Mucosa of descending colon (tissue), 3 donors: ENCODE measurements at regions not wholly inside any gene's neighbourhood (a gene's known extent, or its start where the extent isn't known, plus 50 kb on each side); places are given as distances from the start of the nearest gene placed in this dataset.

Experiments
- ATAC-seq: fragments of 200-7000 bp; cut with Tn5 transposase; one replicate; pipeline ENCODE4 v1.9.1; 2020; ENCODE audit warnings: mild to moderate bottlenecking, moderate library complexity
- DNase-seq, 3 donors: peaks; one replicate each; pipeline ENCODE4 v3.0.0-alpha.2; 2020
- H3K36me3 ChIP-seq: fragments of 200-600 bp; one replicate; pipeline ENCODE4 v1.8.0; 2021; ENCODE audit warnings: low read depth, mild to moderate bottlenecking
- H3K4me1 ChIP-seq: fragments of 200-600 bp; one replicate; pipeline ENCODE4 v1.8.0; 2021; ENCODE audit warnings: low read depth, mild to moderate bottlenecking
- H3K4me3 ChIP-seq: fragments of 200-600 bp; one replicate; pipeline ENCODE4 v1.8.0; 2021; ENCODE audit warnings: mild to moderate bottlenecking
- H3K9me3 ChIP-seq: fragments of 200-600 bp; one replicate; pipeline ENCODE4 v1.8.0; 2021; ENCODE audit warnings: mild to moderate bottlenecking
- intact Hi-C, 2 donors: fragments of 100-400 bp; cut with DNase I in 1 of 2; cut with micrococcal nuclease in 1 of 2; formaldehyde crosslinking; loops; one replicate each; pipeline versions ENCODE4 v1.11.0 to v1.11.1; 2022; cut with DNase I, micrococcal nuclease
- TF ChIP-seq, protein P1 (sequence below): fragments of 200-600 bp; IDR thresholded peaks from one replicate; pipeline ENCODE4 v1.8.0; 2022; ENCODE audit warnings: antibody characterized with exemption, mild to moderate bottlenecking
- donor health status: DM: no; HTN: no; CAD: no; lungs with moderate emphysema.
- donor health status: DM: no; HTN: no; CAD: no.
- donor health status: DM: no; HTN: yes; CAD: no.

DNA sequence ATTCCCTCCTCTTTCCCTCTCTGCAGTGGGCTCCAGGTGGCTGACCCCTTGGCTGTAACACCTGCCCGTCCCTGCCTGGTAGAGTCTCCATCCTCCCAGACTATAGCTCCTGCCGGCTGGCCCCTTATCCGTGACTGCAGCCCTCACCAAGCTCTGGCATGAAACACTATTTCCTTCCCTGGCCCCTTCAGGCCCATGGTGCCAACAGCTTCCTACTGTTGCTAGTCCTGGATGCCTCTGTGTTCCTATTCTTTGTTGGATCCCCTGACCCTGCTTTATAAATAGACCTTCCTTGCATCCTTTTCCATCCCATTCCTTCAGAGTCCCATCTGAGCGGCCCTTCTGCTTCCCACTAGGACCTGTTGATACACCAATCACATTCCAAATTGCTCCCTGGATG lies 195.0 kb downstream of the ZNF326 start:
- Histone ChIP-seq H3K9me3 (no peaks in the 10 kb centered on the region), H3K4me3 (no peak overlapping the region), H3K36me3 (no peaks in the 10 kb centered on the region), H3K4me1 (no peaks in the 10 kb centered on the region)
- intact Hi-C loops, result no loop called here
- no peak for ATAC-seq
- DNase-seq, result no peak
- TF ChIP-seq, protein P1, sequence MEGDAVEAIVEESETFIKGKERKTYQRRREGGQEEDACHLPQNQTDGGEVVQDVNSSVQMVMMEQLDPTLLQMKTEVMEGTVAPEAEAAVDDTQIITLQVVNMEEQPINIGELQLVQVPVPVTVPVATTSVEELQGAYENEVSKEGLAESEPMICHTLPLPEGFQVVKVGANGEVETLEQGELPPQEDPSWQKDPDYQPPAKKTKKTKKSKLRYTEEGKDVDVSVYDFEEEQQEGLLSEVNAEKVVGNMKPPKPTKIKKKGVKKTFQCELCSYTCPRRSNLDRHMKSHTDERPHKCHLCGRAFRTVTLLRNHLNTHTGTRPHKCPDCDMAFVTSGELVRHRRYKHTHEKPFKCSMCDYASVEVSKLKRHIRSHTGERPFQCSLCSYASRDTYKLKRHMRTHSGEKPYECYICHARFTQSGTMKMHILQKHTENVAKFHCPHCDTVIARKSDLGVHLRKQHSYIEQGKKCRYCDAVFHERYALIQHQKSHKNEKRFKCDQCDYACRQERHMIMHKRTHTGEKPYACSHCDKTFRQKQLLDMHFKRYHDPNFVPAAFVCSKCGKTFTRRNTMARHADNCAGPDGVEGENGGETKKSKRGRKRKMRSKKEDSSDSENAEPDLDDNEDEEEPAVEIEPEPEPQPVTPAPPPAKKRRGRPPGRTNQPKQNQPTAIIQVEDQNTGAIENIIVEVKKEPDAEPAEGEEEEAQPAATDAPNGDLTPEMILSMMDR, result no peak

DNA sequence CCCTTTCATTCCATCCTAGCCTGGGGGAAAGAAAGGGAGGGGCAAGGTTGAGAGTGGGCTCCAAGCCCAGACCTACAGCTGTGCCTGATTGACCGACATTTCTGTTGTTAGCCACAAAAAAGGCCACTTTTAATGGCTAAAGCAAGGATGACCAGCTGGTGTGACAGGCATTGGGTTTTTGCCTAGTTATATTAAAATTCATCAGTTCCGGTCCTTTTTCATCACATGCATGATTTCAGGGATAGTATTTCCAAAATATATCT lies 192.3 kb downstream of the ZNF326 start:
- Histone ChIP-seq H3K36me3 (no peaks in the 10 kb centered on the region), H3K4me1 (no peaks in the 10 kb centered on the region), H3K4me3 (no peak overlapping the region), H3K9me3 (no peaks in the 10 kb centered on the region)
- TF ChIP-seq, protein P1, result no peak
- DNase-seq (no peak), ATAC-seq (no peak)
- intact Hi-C loops, result no loop called here

DNA sequence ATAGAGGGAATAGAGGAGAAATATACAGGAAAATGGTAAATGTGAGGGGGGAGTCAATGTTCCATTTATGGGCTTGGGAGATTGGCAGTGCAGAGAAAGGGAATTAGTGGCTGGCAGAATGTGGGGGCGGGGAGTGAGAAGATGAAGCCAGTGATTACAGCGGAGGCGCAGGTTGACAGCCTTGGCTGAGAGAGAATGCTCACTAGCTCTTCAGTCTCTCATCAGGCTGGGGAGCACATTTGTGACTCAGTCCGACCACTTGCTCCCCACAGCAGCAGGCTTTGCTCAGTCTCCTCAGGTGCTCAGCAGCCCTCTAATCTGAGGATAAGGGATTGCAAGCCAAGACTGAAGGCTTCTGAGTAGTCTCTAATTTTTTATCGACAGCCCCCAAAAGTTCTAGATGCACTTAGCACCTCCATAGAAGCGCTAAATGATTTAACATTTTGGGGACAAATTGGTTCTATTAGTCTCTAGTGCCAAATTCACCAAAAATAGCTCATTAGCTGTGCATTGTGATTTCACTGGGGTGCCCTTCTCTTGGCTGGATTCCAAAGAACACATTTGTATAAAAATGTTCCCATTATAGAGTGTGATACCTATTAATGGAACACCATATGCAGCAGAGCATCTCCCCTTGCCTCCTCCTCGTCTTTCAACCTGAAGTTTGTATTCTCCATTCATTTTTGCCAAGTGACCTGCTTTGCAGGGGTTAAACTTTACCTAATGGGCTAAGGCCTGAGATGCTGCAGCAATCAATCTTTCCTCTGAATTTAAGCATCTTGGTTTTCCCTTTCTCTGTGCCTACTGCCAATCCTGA lies 191.8 kb downstream of the ZNF326 start:
- intact Hi-C loops, result no loop called here
- no peaks in the 10 kb centered on the region for H3K9me3 ChIP-seq
- no peak overlapping the region for H3K4me3 ChIP-seq
- DNase-seq (no peak), ATAC-seq (no peak)
- H3K36me3 ChIP-seq, result no peaks in the 10 kb centered on the region
- H3K4me1 ChIP-seq, result no peaks in the 10 kb centered on the region
- TF ChIP-seq, protein P1, result no peak

DNA sequence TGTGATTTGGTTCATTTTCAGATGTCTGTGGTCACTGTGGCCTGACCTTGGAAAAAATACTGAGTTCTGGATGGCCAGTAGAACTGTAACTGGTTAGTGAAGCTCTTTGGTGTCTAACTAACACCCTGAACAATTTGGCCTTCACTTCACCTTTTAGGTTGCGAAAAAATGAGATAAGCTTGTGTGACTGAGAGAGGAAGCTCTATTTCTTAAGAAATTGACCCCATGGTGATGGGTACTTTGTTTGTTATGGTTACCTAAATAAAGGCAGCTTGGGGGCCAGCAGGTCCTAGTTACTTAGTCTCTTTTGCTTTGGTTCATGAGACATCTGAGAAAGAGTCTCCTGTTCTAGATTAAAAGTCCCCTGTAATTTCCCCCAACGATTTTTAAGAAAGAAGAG lies 181.6 kb downstream of the ZNF326 start:
- H3K9me3 ChIP-seq, result no peaks in the 10 kb centered on the region
- TF ChIP-seq, protein P1, result no peak
- H3K4me3 ChIP-seq, result no peak overlapping the region
- H3K4me1 ChIP-seq, result no peaks in the 10 kb centered on the region
- no peaks in the 10 kb centered on the region for H3K36me3 ChIP-seq
- ATAC-seq (no peak), DNase-seq (no peak)
- intact Hi-C loops, result no loop called here

DNA sequence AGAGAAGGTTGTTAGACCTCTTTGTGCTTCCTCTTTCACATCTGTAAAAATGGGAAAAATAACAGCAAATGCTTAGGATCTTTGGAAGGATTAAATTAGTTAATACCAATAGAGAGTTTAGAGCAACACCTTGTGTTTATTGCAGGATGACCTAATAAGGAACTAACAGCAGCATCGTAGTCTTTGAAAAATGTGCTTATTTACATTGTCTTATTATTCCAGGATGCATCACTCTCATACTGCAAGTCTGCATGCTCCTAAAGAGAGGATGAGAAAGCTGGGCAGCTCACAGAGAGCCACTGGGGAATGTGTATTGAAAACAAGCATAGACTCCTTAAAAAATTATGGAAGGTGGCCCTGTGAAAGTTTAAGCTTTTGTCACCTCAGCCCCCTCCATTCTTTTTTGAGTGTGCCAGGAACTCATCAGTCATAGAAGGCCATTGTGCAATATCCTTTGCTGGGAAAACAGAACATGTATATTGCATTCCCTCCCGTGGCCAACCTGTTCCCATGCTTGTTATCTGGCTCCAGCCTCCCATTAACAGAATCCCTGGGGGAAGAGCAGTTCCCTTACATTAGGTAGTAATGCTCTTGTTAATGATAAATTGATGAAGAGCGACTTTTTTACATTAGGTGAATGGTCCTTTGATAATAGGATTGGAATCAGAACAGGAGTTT lies 180.7 kb downstream of the ZNF326 start:
- DNase-seq, result no peak
- intact Hi-C loops, result no loop called here

More for the DNA sequence above, 180.7 kb downstream of the ZNF326 start:
- Histone ChIP-seq H3K36me3 (no peaks in the 10 kb centered on the region), H3K9me3 (no peaks in the 10 kb centered on the region), H3K4me3 (no peak overlapping the region), H3K4me1 (no peaks in the 10 kb centered on the region)
- no peak for ATAC-seq
- TF ChIP-seq, protein P1, result no peak
